HG02852 (cell line): ENCODE measurements at regions not wholly inside any gene's neighbourhood (a gene's known extent, or its start where the extent isn't known, plus 50 kb on each side); places are given as distances from the start of the nearest gene placed in this dataset.
"Not testable (repeated sequence)": the region's sequence is repeated elsewhere in the genome, so short reads cannot be mapped to it uniquely, and the experiment has no call there.

ENCODE experiments used
- ATAC-seq: cut with Tn5 transposase; IDR thresholded peaks from one replicate; pipeline ENCODE4 v1.9.1; 2021; ENCODE audit warnings: mild to moderate bottlenecking, moderate library complexity; ENCODE audit not compliant: unreplicated experiment

DNA sequence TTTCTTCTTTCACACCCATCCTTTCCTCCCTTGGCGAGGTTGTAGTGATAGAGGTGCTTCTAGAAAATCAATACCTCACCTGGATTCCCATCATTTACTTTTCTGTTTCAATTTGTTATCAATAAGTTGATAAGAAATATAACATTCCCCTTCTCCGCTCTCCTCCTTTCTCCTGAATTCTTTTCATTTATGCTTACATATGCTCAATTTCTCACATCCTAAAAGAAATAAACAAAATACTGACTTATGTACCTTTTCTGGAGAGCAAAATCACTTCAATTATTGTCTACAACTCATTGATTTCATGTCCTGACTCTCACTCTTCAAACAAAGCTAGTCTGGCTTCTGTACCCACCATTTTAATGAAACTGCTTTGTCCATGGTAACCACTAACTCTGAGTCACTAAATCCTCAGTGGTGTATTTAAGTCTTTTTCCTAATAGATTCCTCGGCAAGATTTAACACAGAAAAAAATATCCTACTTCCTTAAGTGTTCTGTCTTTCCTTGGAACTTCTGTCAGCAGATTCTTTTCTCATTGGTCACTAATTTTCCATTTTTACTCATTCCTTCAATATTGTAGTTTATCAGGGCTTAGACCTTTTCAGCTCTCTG lies 289.6 kb downstream of the RFPL4B start:
- no peak for ATAC-seq

DNA sequence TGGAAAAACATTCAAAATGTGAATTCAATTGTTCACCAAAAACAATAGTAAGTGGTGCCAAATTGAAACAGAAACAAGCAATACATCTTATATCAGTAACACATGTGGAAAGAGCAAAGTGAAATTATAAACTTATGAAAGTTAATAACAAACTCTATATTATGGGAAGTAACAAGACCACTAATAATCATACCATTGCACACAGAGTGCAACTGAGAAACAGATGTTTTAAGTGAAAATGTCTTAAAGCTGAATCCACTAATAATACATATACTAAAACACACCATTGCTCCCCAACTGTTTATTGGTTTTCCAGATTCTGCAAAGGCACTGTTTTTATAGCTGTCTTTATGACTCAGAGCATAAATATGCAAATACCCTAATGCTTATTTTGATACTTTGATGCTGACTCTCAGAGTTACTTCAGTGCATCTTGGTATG lies 292.3 kb downstream of the RFPL4B start:
- no peak for ATAC-seq

- ATAC-seq, result no peak
Observed at GRCh38 chr6:112640891-112641290, 293.8 kb downstream of the RFPL4B start.

DNA sequence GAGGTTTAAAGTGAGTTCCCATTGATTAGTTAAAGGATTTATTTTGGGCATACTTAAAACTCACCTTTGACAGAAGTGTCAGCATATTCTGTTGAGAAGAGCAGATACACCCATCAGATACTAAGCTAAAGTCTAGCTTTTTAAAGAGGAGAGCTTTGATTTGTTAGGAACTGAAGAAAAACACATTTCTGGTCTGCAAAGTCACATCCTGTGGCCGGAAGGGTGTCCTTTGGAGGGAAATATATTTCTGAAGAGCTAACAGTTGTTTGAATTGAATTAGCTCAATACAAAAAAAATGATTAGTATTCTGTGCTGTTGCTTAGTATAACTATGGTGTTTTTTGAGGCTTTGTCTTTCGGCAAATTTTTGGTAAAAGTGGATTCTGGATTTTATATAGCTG lies 302.7 kb downstream of the RFPL4B start:
- no peak for ATAC-seq

- no peak for ATAC-seq
Observed at GRCh38 chr6:112651239-112651638, 304.1 kb downstream of the RFPL4B start.

- ATAC-seq, result no peak
Observed at GRCh38 chr6:112659912-112660311, 312.8 kb downstream of the RFPL4B start.

DNA sequence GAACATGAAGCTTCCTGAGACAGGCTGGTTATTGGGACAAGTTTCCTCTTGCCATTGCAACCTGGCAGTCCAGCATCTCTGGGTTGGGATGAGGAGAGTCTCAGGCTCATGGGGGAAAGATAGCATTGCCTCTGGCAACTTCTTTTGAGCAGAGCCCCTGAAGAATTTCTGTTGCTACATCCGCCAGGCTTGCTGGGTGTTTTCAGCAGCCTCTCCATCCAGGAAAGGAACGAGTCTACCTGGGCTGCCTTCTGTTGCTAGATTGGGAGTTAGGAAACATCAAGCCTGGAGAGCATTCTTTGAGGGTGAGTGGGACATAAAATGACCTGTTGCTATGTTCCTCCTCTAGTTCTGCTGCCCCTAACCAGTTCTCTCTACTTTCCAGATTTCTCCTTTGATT lies 313.5 kb downstream of the RFPL4B start:
- ATAC-seq, result no peak

- no peak for ATAC-seq
Observed at GRCh38 chr6:112663698-112664097, 316.6 kb downstream of the RFPL4B start.

DNA sequence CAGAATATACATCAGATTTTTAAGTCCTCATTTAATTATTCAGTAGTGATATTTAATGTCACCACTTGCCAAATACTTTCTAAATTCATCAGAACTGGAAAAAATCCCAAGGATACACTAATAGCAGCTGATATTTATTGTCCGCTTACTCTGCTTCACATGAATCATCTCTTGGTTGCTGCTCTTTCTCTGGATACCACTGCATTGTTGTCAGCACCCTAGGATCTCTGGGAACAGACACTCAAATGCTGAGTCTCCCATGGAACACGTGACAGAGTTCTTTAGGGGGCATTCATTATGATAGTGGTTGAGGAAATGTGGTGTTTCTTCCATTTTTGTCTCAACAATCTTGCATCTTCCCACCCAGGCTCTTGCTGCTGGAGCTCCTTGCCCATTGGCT lies 318.0 kb downstream of the RFPL4B start:
- no peak for ATAC-seq

GRCh38 chr6:112665815-112666214 lies 318.7 kb downstream of the RFPL4B start:
- no peak for ATAC-seq

- no peak for ATAC-seq
Observed at GRCh38 chr6:112667427-112667826, 320.3 kb downstream of the RFPL4B start.

DNA sequence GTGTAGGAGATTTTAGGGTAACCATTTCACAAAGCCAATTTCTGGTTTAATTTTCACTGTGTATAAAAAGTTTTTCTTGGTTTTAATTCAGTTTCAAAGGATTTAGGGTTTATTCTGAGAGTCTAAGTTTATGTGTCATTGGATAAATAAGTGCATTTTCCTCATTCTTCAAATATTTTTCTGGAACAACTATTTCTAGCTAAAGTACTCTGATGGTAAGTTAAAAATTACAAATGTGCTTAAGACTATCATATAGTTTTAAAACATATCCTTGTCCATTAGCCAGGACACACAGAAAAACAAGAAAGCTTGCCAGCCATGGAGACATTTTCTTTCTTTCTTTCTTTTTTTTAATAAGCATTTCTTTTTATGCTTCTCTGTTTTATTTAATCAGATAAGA lies 333.0 kb downstream of the RFPL4B start:
- ATAC-seq, result no peak

- no peak for ATAC-seq
Observed at GRCh38 chr6:112682071-112682470, 334.9 kb downstream of the RFPL4B start.

GRCh38 chr6:112683106-112683505 lies 336.0 kb downstream of the RFPL4B start:
- no peak for ATAC-seq

DNA sequence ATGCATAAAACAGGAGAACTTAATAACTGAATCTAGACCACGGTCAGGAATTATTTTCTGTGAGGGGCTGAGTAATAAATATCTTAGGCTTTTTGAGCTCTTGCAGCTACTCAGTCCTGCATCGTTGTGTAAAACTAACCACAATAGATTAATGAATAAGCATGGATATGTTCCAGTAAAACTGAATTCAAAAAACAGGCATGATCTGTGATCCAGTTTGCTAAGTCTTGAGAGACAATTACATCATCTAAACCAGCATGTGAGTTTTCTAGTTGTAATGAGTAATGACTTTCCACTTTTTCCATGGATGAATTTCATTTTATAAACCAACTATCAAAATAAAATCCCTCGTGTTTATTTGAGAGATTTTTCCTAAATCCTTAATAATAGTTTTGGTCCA lies 336.8 kb downstream of the RFPL4B start:
- ATAC-seq, result no peak

- ATAC-seq, result not testable (repeated sequence)
Observed at GRCh38 chr6:112685521-112686220, 338.5 kb downstream of the RFPL4B start.

DNA sequence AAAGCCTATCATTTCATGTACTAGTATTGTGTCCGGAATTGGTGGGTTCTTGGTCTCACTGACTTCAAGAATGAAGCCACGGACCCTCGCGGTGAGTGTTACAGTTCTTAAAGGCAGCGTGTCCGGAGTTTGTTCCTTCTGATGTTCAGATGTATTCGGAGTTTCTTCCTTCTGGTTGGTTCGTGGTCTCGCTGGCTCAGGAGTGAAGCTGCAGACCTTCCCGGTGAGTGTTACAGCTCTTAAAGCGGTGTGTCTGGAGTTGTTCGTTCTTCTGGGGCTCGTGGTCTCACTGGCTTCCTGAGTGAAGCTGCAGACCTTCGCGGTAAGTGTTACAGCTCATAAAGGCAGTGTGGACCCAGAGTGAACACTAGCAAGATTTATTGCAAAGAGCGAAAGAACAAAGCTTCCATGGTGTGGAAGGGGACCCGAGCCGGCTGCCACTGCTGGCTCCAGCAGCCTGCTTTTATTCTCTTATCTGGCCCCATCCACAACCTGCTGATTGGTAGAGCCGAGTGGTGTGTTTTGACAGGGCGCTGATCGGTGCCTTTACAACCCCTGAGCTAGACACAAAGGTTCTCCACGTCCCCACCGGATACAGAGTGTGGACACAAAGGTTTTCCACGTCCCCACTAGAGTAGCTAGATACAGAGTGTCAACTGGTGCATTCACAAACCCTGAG lies 341.5 kb downstream of the RFPL4B start:
- not testable (repeated sequence) for ATAC-seq

- not testable (repeated sequence) for ATAC-seq
Observed at GRCh38 chr6:112689183-112689858, 342.2 kb downstream of the RFPL4B start.

DNA sequence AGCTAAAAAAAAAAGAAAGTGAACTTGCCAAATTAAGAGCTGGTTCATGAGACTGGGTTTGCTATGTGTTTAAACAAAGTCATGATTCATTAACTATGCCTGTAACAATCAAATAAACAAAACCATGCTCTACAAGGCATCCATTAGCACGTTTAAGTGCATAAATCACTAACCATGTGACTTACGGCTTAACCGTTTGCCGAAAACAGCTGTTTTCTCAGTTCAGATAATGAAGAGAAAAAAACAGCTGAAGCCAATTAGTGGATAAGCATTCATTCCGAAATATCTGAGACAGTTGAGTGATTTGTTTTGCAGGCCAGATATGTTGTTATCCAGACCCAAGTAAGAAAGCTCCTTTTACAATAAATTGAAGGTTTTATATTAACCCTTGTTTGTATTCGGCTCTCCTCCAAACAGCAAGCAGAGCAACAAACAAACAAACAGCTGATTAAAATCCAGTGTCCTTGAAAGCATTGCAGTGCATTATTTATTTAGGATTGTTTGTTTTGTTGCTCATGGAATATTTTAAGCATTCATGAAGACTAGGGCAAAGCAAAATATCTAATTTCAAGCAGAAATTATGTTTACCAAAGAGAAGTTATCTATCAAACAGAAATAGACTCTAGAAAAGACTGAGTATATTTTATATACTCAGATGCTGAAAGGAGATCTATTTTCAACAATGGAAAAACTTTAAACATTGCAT lies 343.5 kb downstream of the RFPL4B start:
- no peak for ATAC-seq

- no peak for ATAC-seq
Observed at GRCh38 chr6:112691289-112691688, 344.2 kb downstream of the RFPL4B start.

GRCh38 chr6:112695001-112695400 lies 347.9 kb downstream of the RFPL4B start:
- no peak for ATAC-seq
